Stimulated activated CD4-positive, alpha-beta T cell treated with anti-CD3 and anti-CD28 coated beads, Interleukin-1b, Interleukin-23, amount 100 ng/mL, for 4 hours (primary cell): ENCODE measurements at regions not wholly inside any gene's neighbourhood (a gene's known extent, or its start where the extent isn't known, plus 50 kb on each side); places are given as distances from the start of the nearest gene placed in this dataset.
"Not testable (repeated sequence)": the region's sequence is repeated elsewhere in the genome, so short reads cannot be mapped to it uniquely, and the experiment has no call there.

ENCODE experiments used
- DNase-seq, 2 donors: peaks; one replicate each; pipeline ENCODE4 v3.0.0-alpha.2; 2020; ENCODE audit warnings: low read depth in 2 of 2

DNA sequence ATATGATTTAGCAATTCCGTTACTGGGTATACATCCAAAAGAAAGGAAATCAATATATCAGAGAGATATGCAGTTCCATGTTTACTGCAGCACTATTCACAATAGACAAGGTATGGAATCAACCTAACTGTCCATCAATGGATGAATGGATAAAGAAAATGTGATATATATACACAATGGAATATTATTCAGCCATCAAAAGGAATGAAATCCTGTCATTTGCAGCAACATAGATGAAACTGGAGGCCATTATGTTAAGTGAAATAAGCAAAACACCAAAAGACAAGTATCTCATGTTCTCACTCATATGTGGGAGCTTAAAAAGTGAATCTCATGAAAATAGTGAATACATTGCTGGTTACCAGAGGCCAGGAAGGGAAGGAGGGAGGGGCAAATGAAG lies 390.8 kb downstream of the ZFHX3 start:
- DNase-seq, result no peak

DNA sequence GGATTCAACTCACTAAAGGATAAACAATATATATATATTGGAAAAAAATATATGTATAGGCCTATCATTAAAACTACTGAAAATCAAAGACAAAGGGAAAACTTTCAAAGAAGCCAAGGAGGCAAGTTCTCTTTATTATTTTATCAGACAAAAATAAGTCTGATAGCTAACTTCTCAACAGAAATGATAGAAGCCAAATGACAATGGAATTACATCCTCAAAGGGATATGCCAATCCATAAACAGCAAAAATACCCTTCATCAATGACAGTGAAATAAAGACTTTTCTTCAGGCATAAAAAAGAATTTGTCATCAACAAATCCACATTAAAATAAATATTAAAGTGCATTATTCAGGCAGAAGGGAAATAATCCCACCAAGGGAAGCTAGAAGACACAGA lies 393.4 kb downstream of the ZFHX3 start:
- no peak for DNase-seq

DNA sequence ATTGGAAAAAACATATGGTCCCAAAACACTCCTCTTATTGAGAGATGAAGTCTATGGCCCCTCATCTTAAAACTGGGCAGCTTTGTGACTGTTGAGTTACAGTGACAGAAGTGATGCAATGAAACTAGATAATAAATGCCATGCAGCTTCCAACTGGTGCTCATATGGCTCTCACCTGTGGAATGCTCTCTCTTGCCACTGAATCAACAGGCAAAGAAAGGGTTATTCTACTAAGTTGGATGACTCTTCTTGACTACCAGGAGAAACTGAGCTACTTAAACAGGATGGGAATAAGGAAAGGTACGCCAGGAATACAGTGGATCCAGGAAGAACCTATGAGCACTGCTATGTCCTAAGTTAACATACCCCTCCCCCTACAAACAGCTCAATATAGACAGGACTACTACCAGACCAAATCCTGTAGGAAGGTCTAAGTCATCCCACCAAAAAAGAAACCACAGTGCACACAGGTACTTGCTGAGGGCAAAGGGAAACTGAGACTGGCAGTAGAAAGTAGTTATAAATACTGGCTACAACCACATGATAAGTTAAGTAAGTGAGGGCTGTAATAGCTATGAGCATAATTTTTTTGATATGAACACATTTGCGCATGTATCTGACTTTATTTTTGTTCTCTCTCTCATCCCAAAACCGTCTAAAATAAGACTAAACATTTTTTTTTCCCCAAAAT lies 398.5 kb downstream of the ZFHX3 start:
- DNase-seq, result no peak

DNA sequence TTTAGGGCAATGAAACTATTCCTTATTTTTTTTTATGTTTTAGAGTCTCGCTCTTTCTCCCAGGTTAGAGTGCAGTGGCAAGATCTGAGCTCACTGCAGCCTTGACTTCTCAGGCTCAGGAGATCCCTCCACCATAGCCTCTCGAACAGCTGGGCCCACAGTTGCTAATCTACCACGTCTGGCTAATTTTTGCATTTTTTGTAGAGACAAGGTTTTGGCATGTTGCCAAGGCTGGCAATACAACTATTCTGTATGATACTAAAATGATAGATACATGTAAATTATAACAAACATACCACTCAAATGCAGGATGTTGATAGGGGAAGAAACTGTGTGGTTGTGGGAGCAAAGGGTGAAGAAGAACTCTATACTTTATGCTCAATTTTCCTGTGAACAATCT lies 401.3 kb downstream of the ZFHX3 start:
- DNase-seq, result no peak

DNA sequence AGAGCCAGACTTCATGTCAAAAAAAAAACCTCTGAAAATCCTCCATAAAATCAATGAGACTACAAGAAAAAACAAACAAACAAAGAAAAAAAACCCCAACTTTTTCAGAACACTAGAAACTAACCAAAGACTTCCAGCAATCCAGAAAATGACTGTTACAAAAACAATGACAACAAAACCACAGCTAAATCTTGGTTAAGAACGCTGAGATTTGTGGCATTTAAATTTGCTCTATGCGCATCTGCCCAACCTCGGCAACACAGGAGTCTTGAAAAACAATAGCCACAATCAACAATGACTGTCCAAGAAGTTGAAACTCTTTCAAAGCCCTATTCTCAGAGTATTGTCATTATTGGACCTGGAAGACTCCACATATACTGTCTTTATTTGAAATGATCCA lies 402.4 kb downstream of the ZFHX3 start:
- no peak for DNase-seq

DNA sequence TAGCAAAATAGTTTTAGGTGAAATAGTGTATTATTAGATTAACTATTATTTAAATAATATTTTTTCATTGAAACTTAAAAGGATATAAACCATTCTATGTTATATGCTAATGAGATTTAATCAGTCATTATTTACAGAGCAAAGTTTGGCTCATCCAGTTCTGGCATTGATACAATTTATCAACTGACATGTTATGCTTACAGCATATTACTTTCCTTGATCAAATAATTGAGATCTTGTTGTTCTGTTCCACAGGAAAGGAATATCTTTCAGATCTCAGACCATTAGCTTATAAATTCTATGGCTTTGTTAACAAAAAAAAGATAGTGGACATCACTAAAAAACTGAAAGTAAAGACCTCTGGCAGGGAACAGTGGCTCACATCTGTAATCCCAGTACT lies 403.0 kb downstream of the ZFHX3 start:
- no peak for DNase-seq

DNA sequence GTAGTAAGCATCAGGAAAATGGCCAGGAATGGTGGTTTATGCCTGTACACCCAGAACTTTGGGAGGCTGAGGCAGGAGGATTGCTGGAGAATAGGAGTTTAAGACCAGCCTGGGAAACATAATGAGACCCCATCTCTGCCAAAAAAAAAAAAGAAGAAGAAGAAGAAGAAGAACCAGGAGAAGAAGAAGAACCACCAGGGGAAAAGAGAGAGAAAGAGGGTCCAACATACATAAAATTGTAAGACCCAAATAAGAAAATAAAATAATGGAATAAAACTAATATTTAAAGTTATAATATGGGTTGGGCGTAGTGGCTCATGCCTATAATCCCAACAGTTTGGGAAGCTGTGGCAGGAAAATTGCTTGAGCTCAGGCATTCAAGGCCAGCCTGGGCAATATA lies 408.4 kb downstream of the ZFHX3 start:
- no peak for DNase-seq

DNA sequence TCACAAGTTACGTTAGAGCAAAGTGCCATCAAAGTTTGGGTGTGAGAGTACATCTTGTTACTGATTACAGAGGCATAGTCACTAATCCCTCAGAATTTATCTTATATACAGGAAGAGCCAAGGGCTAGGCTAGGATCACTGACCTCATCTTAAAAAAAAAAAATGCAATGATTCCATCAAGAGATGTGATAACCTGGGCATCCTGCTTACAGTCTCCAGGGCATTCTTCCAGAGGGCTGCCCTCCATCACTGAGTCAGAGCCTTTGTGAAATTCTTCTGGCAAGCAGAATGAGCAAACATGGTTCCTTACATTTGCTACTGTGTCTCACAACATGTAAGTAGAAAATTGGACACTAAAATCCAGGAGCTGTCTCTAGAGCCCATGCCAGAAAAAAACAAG lies 410.6 kb downstream of the ZFHX3 start:
- DNase-seq, result no peak

DNA sequence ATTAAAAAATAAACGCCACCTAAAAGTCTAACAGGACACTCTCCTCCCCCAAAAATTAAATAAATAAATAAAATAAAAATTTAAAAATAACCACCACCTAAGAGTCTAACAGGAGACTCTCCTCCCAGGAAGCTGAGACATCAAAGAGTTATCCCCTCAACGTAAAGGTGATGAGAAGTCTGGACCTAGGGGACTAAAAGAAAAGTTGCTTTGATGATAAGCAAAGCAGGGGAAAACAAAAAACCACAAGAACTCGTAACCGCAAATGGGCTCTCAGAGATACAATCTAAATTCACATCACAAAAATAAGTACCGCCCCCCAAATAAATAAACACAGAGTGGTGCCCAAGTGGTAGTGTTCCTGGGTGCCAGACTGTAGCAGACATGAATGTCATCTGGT lies 412.2 kb downstream of the ZFHX3 start:
- no peak for DNase-seq

DNA sequence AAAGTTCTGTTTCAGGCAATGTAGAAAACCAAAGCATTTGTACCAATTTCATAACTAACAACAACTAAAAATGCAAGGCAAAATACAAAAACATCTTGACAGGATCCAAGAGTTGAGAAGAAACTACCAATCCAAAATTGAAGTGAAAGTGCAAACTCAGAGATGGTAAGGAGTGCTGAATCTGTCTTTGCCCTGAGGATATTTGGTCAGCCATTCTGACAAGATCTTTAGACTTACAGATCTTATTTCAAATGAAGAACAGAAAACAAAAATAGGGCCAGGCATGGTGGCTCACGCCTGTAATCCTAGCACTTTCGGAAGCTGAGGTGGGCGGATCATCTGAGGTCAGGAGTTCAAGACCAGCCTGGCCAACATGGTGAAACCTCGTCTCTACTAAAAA lies 412.8 kb downstream of the ZFHX3 start:
- DNase-seq, result no peak

DNA sequence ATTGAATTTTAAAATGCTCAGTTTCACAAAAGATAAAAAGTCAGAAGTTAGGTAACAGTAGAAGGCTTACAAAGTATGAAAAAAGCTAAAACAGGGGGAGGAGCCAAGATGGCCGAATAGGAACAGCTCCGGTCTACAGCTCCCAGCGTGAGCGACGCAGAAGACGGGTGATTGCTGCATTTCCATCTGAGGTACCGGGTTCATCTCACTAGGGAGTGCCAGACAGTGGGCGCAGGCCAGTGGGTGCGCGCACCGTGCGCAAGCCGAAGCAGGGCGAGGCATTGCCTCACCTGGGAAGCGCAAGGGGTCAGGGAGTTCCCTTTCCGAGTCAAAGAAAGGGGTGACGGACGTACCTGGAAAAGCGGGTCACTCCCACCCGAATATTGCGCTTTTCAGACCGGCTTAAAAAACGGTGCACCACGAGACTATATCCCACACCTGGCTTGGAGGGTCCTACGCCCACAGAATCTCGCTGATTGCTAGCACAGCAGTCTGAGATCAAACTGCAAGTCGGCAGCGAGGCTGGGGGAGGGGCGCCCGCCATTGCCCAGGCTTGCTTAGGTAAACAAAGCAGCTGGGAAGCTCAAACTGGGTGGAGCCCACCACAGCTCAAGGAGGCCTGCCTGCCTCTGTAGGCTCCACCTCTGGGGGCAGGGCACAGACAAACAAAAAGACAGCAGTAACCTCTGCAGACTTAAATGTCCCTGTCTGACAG lies 420.6 kb downstream of the ZFHX3 start:
- not testable (repeated sequence) for DNase-seq

DNA sequence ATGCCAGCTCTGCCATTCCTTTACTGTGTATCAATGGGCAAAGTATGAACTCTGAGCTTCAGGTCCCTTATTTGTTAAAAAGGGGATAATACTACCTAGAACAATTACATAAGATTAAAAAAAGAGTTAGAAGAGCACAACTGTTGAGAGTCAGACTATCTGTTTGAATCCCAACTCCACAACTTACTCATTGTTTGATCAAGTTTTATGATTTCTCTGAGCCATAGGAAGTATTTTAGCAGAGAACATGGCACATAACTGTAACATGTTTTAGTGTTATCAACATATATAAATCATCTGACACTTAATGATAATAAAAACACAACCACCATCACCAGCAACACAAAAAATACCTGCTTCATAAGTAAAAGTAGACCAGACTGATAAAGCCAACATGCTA lies 421.3 kb downstream of the ZFHX3 start:
- no peak for DNase-seq

DNA sequence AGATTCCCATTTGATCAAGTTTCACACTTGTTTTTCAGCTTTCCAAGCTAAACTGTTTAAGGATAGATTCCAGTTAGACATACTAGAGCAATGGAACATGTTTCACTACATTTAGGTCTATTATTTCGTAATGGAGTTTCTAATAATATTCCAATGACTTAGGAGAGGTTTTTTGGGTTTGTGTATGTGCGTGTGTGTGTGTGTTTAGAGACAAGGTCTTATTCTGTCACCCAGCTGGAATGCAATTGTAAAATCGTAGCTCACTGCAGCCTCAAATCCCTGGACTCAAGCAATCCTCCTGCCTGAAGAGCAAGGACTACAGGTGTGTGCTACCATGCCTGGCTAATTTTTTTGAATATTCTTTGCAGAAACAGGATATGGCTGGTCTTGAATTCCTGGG lies 426.3 kb downstream of the ZFHX3 start:
- DNase-seq, result no peak

DNA sequence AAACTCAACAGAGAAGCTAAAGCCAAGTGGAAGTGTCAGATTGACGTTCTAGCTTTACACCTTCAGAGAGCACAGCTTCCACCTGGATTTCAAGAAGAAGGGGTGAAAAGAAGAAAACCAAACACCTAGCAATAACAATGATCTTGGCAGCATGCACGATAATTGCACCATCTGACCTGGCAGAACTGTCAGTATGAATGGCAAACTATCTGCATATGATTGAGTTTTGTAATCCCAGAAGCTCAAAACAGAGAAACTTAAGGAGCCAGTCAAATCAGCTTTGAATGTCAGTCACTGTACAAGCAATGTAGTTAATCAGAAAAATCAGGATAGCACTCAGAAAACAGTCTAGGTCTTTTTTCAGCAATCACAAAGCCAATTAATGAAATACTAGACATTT lies 427.1 kb downstream of the ZFHX3 start:
- DNase-seq, result no peak

DNA sequence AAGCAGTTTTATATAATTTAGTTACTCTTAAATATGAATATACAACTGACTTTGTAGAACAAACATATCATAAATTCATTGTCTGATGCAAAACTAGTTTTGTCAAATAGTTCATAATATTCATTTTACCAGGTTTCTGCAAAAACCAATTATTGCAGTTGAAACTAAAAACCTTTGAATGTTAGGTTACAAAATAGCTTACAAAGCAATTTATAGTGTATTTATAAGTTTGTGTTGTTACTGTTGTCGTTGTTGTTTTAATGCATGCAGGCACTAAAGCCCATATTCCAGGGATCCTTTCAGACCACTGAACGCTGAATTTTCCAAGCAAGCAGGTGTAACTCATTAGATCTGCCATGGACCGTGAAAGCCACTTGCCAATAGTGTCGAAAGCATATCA lies 427.6 kb downstream of the ZFHX3 start:
- no peak for DNase-seq

DNA sequence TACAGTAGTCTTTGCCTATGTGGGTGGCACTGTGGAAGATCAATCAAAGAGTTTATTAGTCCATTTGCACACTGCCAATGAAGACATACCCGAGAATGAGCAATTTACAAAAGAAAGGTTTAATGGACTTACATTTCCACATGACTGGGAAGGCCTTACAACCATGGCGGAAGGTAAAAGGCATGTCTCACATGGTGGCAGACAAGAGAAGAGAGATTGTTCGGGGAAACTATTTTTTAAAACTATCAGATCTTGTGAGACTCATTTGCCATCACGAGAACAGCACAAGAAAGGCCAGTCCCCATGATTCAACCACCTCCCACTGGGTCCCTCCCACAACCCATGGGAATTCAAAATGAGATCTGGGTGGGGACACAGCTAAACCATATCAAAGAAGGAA lies 432.1 kb downstream of the ZFHX3 start:
- DNase-seq, result no peak

DNA sequence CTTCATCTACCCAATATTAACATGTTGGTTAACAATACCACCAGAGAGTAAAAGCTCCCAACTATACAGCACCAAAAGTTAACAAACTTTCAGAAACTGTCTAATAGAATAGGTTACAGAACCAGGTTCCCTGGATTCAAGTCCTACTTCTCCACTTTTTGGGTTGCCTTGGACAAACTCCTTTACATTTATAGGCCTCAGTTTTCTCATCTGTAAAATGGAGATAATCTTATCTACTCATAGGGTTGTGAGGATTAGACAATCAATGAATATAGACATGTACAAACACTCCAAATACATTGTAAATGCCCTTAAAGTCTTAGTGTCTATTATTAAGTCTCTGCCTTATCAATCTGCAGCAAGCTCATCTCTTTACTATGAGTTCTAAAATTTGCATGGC lies 435.2 kb downstream of the ZFHX3 start:
- DNase-seq, result no peak

DNA sequence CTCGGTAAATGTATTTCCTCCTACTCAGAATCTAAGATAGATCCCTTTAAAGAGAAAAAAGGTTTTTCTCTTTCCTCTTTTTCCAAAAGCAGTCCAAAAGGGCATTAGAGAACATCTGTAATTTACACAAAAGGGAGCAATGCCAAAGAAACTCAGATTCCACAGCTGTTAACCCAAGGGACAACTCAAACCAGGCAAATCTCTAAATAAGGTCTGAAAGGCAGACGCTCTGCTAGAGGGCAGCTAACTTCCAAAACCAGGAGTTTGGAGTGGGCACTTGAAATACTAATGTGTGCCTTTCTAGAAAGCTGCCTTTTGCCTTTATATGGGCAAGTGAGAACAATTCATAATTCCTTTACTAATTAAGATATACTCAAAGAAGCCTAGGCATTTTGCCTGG lies 435.7 kb downstream of the ZFHX3 start:
- no peak for DNase-seq

DNA sequence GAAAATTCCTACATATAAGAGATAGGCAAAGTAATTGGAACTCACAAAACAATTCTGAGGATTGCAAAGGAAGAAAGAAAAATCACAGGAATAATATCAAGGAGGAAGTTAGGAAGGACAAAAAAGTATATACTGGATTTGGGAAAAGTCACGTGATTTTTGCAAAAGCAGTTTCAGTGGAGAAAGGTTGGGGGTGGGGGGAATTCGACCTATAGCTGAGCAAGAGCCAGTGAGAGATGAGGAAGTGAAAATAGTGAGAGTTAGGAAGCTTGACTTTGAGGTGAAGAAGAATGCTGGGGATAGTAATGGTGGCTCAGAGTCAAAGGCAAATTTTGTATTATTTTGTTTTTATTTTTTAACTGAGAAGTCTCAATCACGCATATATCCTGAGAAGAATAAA lies 438.0 kb upstream of the PMFBP1 start:
- no peak for DNase-seq

DNA sequence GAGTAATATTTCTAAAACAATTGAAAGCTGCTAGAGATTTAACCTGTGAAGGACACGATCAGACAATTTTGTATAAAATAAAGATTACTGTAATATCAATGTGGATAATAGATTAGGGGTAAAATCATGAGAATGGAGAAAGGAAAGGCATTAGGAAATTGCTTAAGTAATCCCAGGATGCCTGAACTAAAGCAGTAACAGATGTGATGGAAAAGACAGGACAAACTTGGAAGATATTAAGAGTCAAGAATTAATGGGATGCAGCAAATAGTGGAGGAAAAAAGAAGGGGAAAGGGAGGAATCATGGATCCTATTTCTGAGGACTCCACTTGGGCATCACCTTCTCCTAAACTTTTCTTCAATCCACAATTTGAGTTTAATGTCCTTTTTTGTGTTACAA lies 437.1 kb upstream of the PMFBP1 start:
- DNase-seq, result no peak

DNA sequence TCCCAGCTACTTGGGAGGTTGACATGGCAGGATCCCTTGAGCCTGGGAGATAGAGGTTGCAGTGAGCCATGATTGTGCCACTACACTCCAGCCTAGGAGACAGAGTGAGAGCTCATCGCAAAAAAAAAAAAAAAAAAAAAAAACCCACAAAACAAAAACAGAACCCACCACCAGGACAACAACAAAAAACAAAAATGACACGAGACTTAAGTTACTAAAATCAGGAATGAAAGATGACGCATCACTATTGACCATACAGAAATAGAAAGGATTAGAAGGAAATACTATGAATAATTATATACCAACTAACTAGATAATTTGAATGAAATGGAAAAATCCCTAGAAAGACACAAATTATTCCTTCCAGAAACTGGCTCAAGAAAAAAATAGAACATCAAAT lies 432.4 kb upstream of the PMFBP1 start:
- DNase-seq, result no peak

DNA sequence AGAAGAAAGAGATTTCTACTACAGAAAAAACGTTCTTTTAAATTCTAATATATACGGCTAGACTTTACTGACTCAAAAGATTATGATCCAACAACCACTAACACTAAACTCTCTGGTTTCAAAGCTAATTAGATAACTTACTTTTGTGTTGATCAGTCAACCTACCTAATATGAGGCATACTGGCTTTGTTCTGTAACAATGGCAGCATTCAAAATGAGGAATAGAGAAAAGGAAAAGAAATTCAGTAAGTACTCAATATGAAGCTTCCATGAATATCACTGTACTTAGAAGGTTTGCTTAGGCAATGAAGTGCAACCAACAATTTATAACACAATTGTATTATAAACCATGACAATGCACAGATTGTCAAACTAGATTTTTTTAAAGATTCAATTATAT lies 430.5 kb upstream of the PMFBP1 start:
- no peak for DNase-seq

DNA sequence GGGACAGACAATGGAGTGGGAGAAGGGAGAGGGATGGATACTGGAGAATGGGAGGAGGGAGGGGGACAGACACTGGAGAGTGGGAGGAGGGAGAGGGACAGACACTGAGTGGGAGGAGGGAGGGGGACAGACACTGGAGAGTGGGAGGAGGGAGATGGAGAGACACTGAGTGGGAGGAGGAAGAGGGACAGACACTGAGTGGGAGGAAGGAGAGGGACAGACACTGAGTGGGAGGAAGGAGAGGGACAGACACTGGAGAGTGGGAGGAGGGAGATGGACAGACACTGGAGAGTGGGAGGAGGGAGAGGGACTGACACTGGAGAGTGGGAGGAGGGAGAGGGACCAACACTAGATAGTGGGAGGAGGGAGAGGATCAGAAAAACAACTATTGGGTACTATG lies 426.7 kb upstream of the PMFBP1 start:
- DNase-seq, result no peak

DNA sequence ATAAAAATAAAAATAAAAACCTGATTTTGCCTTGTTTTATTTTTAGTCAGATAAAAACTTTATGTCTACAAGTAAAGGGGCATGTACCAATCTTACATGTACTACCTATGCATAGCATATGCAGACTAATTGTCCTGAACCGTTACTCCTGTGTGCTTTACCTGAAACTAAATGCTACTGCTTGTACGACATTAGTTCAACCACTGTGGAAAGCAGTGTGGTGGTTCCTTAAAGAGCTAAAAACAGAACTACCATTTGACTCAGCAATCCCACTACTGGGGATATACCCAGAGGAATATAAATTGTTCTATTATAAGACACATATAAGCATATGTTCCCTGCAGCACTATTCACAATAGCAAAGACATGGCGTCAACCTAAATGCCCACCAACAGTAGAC lies 426.0 kb upstream of the PMFBP1 start:
- no peak for DNase-seq
